Immature natural killer cell (primary cell): ENCODE measurements at regions not wholly inside any gene's neighbourhood (a gene's known extent, or its start where the extent isn't known, plus 50 kb on each side); places are given as distances from the start of the nearest gene placed in this dataset.

Experiments used
- DNase-seq, 3 donors: peaks; one replicate each; pipeline ENCODE4 v3.0.0; 2022; ENCODE audit warnings: mixed read lengths in 1 of 3
- H3K27ac Mint-ChIP-seq, 6 donors: one replicate each; pipeline ENCODE4 v1.8.0; 2020; ENCODE audit warnings: mixed read lengths in 6 of 6, mild to moderate bottlenecking in 5 of 6, inconsistent platforms in 4 of 6, moderate library complexity in 3 of 6
- H3K27me3 Mint-ChIP-seq, 3 donors: one replicate each; pipeline ENCODE4 v1.8.0; 2020 to 2021; ENCODE audit warnings: low read depth in 3 of 3, mild to moderate bottlenecking in 3 of 3, mixed read lengths in 3 of 3, moderate library complexity in 3 of 3, inconsistent platforms in 1 of 3
- H3K36me3 Mint-ChIP-seq, 3 donors: one replicate each; pipeline ENCODE4 v1.8.0; 2020; ENCODE audit warnings: mixed read lengths in 3 of 3, inconsistent platforms in 2 of 3, mild to moderate bottlenecking in 2 of 3
- H3K4me1 Mint-ChIP-seq, 2 donors: one replicate each; pipeline ENCODE4 v1.8.0; 2020; ENCODE audit warnings: inconsistent platforms in 2 of 2, mild to moderate bottlenecking in 2 of 2, mixed read lengths in 2 of 2, moderate library complexity in 1 of 2
- H3K4me3 Mint-ChIP-seq, 5 donors: one replicate each; pipeline ENCODE4 v1.8.0; 2020; ENCODE audit warnings: mild to moderate bottlenecking in 5 of 5, mixed read lengths in 5 of 5, inconsistent platforms in 3 of 5, moderate library complexity in 3 of 5
- H3K9me3 Mint-ChIP-seq, 6 donors: one replicate each; pipeline ENCODE4 v1.8.0; 2020; ENCODE audit warnings: mild to moderate bottlenecking in 6 of 6, mixed read lengths in 6 of 6, inconsistent platforms in 4 of 6, moderate library complexity in 3 of 6

GRCh38 chr1:94726981-94727685 lies 93.0 kb upstream of the SLC44A3 start:
- Mint-ChIP-seq H3K27ac (no peak overlapping the region), H3K4me1 (no peaks in the 10 kb centered on the region), H3K27me3 (peaks cover 5 to 11% (median 6%) of the 10 kb centered on the region in 3 donors), H3K4me3 (no peak overlapping the region), H3K9me3 (no peaks in the 10 kb centered on the region), H3K36me3 (no peaks in the 10 kb centered on the region)
- no peak for DNase-seq

- H3K27me3 Mint-ChIP-seq: peaks cover 2 to 7% (median 4%) of the 10 kb centered on the region in 3 donors
- H3K9me3 Mint-ChIP-seq: no peaks in the 10 kb centered on the region
Measured at GRCh38 chr1:94725566-94725965, 94.6 kb upstream of the SLC44A3 start.

GRCh38 chr1:94723894-94724293 lies 96.3 kb upstream of the SLC44A3 start:
- Mint-ChIP-seq H3K27me3 (peaks cover 2 to 3% (median 3%) of the 10 kb centered on the region in 3 donors), H3K4me1 (no peaks in the 10 kb centered on the region), H3K9me3 (no peaks in the 10 kb centered on the region), H3K36me3 (no peaks in the 10 kb centered on the region), H3K27ac (no peak overlapping the region), H3K4me3 (no peak overlapping the region)
- DNase-seq: no peak

More at GRCh38 chr1:94725566-94725965, 94.6 kb upstream of the SLC44A3 start:
- Mint-ChIP-seq H3K36me3 (no peaks in the 10 kb centered on the region), H3K4me3 (no peak overlapping the region), H3K4me1 (no peaks in the 10 kb centered on the region), H3K27ac (no peak overlapping the region)
- DNase-seq: no peak

GRCh38 chr1:94723463-94723862 lies 96.7 kb upstream of the SLC44A3 start:
- Mint-ChIP-seq H3K4me3 (no peak overlapping the region), H3K9me3 (no peaks in the 10 kb centered on the region), H3K27me3 (peaks cover 2 to 7% (median 3%) of the 10 kb centered on the region in 3 donors), H3K4me1 (no peaks in the 10 kb centered on the region), H3K27ac (no peak overlapping the region), H3K36me3 (no peaks in the 10 kb centered on the region)
- DNase-seq: no peak

GRCh38 chr1:94722181-94722580 lies 98.0 kb upstream of the SLC44A3 start:
- DNase-seq: no peak
- no peak overlapping the region for H3K27ac Mint-ChIP-seq
- no peaks in the 10 kb centered on the region for H3K9me3 Mint-ChIP-seq
- no peak overlapping the region for H3K4me3 Mint-ChIP-seq
- peaks cover 0 to 12% (median 3%) of the 10 kb centered on the region in 3 donors for H3K27me3 Mint-ChIP-seq
- no peaks in the 10 kb centered on the region for H3K36me3 Mint-ChIP-seq
- no peaks in the 10 kb centered on the region for H3K4me1 Mint-ChIP-seq

GRCh38 chr1:94721240-94721639 lies 98.9 kb upstream of the SLC44A3 start:
- Mint-ChIP-seq H3K4me1 (no peaks in the 10 kb centered on the region), H3K27me3 (peaks cover 0 to 12% (median 3%) of the 10 kb centered on the region in 3 donors), H3K36me3 (no peaks in the 10 kb centered on the region), H3K9me3 (no peaks in the 10 kb centered on the region), H3K27ac (no peak overlapping the region), H3K4me3 (no peak overlapping the region)
- DNase-seq: no peak

GRCh38 chr1:94719926-94720793 lies 100.0 kb upstream of the SLC44A3 start:
- Mint-ChIP-seq H3K9me3 (no peaks in the 10 kb centered on the region), H3K27me3 (peaks cover 0 to 15% (median 2%) of the 10 kb centered on the region in 3 donors), H3K27ac (no peak overlapping the region), H3K36me3 (no peaks in the 10 kb centered on the region), H3K4me1 (no peaks in the 10 kb centered on the region), H3K4me3 (no peak overlapping the region)
- no peak for DNase-seq

GRCh38 chr1:94716965-94717364 lies 103.2 kb upstream of the SLC44A3 start:
- H3K4me3 Mint-ChIP-seq: no peak overlapping the region

GRCh38 chr1:94715321-94715720 lies 104.8 kb upstream of the SLC44A3 start:
- Mint-ChIP-seq H3K4me3 (no peak overlapping the region), H3K27me3 (peaks cover 0 to 17% (median 0%) of the 10 kb centered on the region in 3 donors), H3K36me3 (no peaks in the 10 kb centered on the region), H3K9me3 (peaks cover 0 to 1% (median 0%) of the 10 kb centered on the region in 6 donors), H3K4me1 (no peaks in the 10 kb centered on the region), H3K27ac (no peak overlapping the region)
- no peak for DNase-seq

More at GRCh38 chr1:94716965-94717364, 103.2 kb upstream of the SLC44A3 start:
- Mint-ChIP-seq H3K36me3 (no peaks in the 10 kb centered on the region), H3K9me3 (peaks cover 0 to 1% (median 0%) of the 10 kb centered on the region in 6 donors), H3K4me1 (no peaks in the 10 kb centered on the region), H3K27ac (no peak overlapping the region), H3K27me3 (peaks cover 0 to 17% (median 0%) of the 10 kb centered on the region in 3 donors)
- no peak for DNase-seq

- no peak for DNase-seq
- Mint-ChIP-seq H3K27me3 (peaks cover 0 to 17% (median 0%) of the 10 kb centered on the region in 3 donors), H3K4me1 (no peaks in the 10 kb centered on the region), H3K36me3 (no peaks in the 10 kb centered on the region), H3K9me3 (peaks cover 0 to 1% (median 0%) of the 10 kb centered on the region in 6 donors), H3K4me3 (no peak overlapping the region), H3K27ac (no peak overlapping the region)
Measured at GRCh38 chr1:94714552-94714951, 105.6 kb upstream of the SLC44A3 start.

- no peak for DNase-seq
- no peaks in the 10 kb centered on the region for H3K36me3 Mint-ChIP-seq
- H3K27me3 Mint-ChIP-seq: peaks cover 0 to 17% (median 0%) of the 10 kb centered on the region in 3 donors
- H3K27ac Mint-ChIP-seq: no peak overlapping the region
- H3K4me1 Mint-ChIP-seq: no peaks in the 10 kb centered on the region
- peaks cover 0 to 1% (median 0%) of the 10 kb centered on the region in 6 donors for H3K9me3 Mint-ChIP-seq
- no peak overlapping the region for H3K4me3 Mint-ChIP-seq
Measured at GRCh38 chr1:94714152-94714551, 106.0 kb upstream of the SLC44A3 start.

GRCh38 chr1:94713472-94714141 lies 106.5 kb upstream of the SLC44A3 start:
- Mint-ChIP-seq H3K36me3 (no peaks in the 10 kb centered on the region), H3K27me3 (peaks cover 0 to 14% (median 0%) of the 10 kb centered on the region in 3 donors), H3K4me1 (no peaks in the 10 kb centered on the region), H3K9me3 (peaks cover 0 to 1% (median 0%) of the 10 kb centered on the region in 6 donors), H3K4me3 (no peak overlapping the region), H3K27ac (no peak overlapping the region)
- no peak for DNase-seq

GRCh38 chr1:94709891-94710581 lies 110.1 kb upstream of the SLC44A3 start:
- peaks cover 0 to 1% (median 0%) of the 10 kb centered on the region in 6 donors for H3K9me3 Mint-ChIP-seq
- no peaks in the 10 kb centered on the region for H3K36me3 Mint-ChIP-seq
- H3K27me3 Mint-ChIP-seq: peaks cover 0 to 7% (median 3%) of the 10 kb centered on the region in 3 donors
- no peaks in the 10 kb centered on the region for H3K4me1 Mint-ChIP-seq
- H3K4me3 Mint-ChIP-seq: no peak overlapping the region
- no peak for DNase-seq
- no peak overlapping the region for H3K27ac Mint-ChIP-seq
